Neural progenitor cell (in vitro differentiated cells): ENCODE measurements at regions not wholly inside any gene's neighbourhood (a gene's known extent, or its start where the extent isn't known, plus 50 kb on each side); places are given as distances from the start of the nearest gene placed in this dataset.

Experiments
- DNase-seq: peaks from one replicate; pipeline ENCODE4 v3.0.0-alpha.2; 2016; ENCODE audit warnings: low spot score
- H2AFZ ChIP-seq: fragments of 200-600 bp; sonication (generic); replicated peaks from 2 replicates; pipeline ENCODE4 v1.6.1; 2016; ENCODE audit warnings: antibody characterized with exemption
- H3F3A ChIP-seq: fragments of 200-600 bp; sonication (generic); 2 replicates; pipeline ENCODE4 v1.6.1; 2016; ENCODE audit warnings: antibody characterized with exemption, low read depth
- H3K27ac ChIP-seq: fragments of 200-600 bp; sonication (generic); 2 replicates; pipeline ENCODE4 v1.5.1; 2016; ENCODE audit warnings: mild to moderate bottlenecking
- H3K27me3 ChIP-seq: fragments of 200-600 bp; sonication (generic); 2 replicates; pipeline ENCODE4 v1.6.1; 2016; ENCODE audit warnings: mild to moderate bottlenecking, moderate library complexity
- H3K36me3 ChIP-seq: fragments of 200-600 bp; sonication (generic); 2 replicates; pipeline ENCODE4 v1.5.1; 2016
- H3K4me1 ChIP-seq: fragments of 200-600 bp; sonication (generic); 2 replicates; pipeline ENCODE4 v1.6.1; 2016; ENCODE audit warnings: mixed run types
- H3K4me2 ChIP-seq: fragments of 200-600 bp; sonication (generic); 2 replicates; pipeline ENCODE4 v1.6.1; 2016
- H3K4me3 ChIP-seq: fragments of 200-600 bp; sonication (generic); 2 replicates; pipeline ENCODE4 v1.5.1; 2016
- H3K79me2 ChIP-seq: fragments of 200-600 bp; sonication (generic); 2 replicates; pipeline ENCODE4 v1.6.1; 2016; ENCODE audit warnings: low read depth
- H3K9ac ChIP-seq: fragments of 200-600 bp; sonication (generic); 2 replicates; pipeline ENCODE4 v1.6.1; 2016
- H3K9me3 ChIP-seq: fragments of 200-600 bp; sonication (generic); 2 replicates; pipeline ENCODE4 v1.5.1; 2016; ENCODE audit warnings: low read depth
- H4K20me1 ChIP-seq: fragments of 200-600 bp; sonication (generic); 2 replicates; pipeline ENCODE4 v1.6.1; 2016; ENCODE audit warnings: low read depth
- H3K27ac Mint-ChIP-seq: 3 replicates; pipeline ENCODE4 v1.8.0; 2021; ENCODE audit warnings: mixed read lengths
- H3K27me3 Mint-ChIP-seq: 2 replicates; pipeline ENCODE4 v1.8.0; 2022; ENCODE audit warnings: low read depth, mild to moderate bottlenecking, inconsistent platforms, moderate library complexity, mixed read lengths; ENCODE audit not compliant: insufficient read depth
- H3K36me3 Mint-ChIP-seq: 3 replicates; pipeline ENCODE4 v1.8.0; 2021; ENCODE audit warnings: mixed read lengths
- H3K4me1 Mint-ChIP-seq: 3 replicates; pipeline ENCODE4 v1.8.0; 2021; ENCODE audit warnings: mixed read lengths
- H3K4me3 Mint-ChIP-seq: 3 replicates; pipeline ENCODE4 v1.8.0; 2021; ENCODE audit warnings: mild to moderate bottlenecking, moderate library complexity, mixed read lengths
- H3K9me3 Mint-ChIP-seq: 3 replicates; pipeline ENCODE4 v1.8.0; 2020; ENCODE audit warnings: mixed read lengths
- EZH2 ChIP-seq: fragments of 200-600 bp; sonication (generic); IDR thresholded peaks from 2 replicates; pipeline ENCODE4 v1.6.1; 2017; ENCODE audit warnings: antibody characterized with exemption, mild to moderate bottlenecking, moderate library complexity
- EZH2phosphoT487 ChIP-seq: fragments of 200-600 bp; sonication (generic); IDR thresholded peaks from 2 replicates; pipeline ENCODE4 v1.6.1; 2017; ENCODE audit warnings: antibody characterized with exemption
- TF ChIP-seq, protein P1 (sequence below): fragments of 200-600 bp; sonication (generic); IDR thresholded peaks from 2 replicates; pipeline ENCODE4 v1.5.1; 2017; ENCODE audit warnings: antibody characterized with exemption, mild to moderate bottlenecking

DNA sequence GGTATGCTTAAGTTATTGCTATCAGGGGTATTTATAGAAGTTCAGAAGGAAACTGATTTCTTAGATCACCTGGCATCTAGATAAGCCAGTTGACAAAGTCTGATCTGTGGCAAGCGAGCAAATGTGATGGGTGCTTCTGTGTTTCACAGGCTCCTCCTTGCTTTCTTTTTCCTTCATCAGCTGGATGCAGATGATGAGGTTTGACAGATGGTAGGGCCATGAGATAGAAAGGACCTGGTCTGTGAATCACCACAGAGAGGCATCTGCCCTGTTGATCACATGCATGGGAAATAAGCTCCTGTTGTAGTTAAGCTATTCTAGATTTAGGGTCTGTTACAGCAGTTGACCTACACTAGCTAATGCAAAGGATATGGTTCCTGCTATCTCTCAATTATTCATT lies 372.0 kb downstream of the NEK10 start:
- Histone ChIP-seq H3K4me2 (no peak overlapping the region), H2AFZ (no peak overlapping the region), H3K79me2 (no peaks in the 10 kb centered on the region), H3K9ac (no peak overlapping the region), H3K36me3 (no peaks in the 10 kb centered on the region), H3K4me3 (no peak overlapping the region), H4K20me1 (no peaks in the 10 kb centered on the region), H3K27ac (no peak overlapping the region), H3K9me3 (no peaks in the 10 kb centered on the region), H3K4me1 (peaks cover 6% of the 10 kb centered on the region), H3K27me3 (no peaks in the 10 kb centered on the region), H3F3A (no peaks in the 10 kb centered on the region)
- Mint-ChIP-seq H3K36me3 (no peaks in the 10 kb centered on the region), H3K9me3 (peaks cover 16% of the 10 kb centered on the region), H3K4me3 (no peak overlapping the region), H3K4me1 (peaks cover 2% of the 10 kb centered on the region), H3K27me3 (no peaks in the 10 kb centered on the region), H3K27ac (no peak overlapping the region)
- TF ChIP-seq EZH2 (no peak), EZH2phosphoT487 (no peak)
- TF ChIP-seq, protein P1, sequence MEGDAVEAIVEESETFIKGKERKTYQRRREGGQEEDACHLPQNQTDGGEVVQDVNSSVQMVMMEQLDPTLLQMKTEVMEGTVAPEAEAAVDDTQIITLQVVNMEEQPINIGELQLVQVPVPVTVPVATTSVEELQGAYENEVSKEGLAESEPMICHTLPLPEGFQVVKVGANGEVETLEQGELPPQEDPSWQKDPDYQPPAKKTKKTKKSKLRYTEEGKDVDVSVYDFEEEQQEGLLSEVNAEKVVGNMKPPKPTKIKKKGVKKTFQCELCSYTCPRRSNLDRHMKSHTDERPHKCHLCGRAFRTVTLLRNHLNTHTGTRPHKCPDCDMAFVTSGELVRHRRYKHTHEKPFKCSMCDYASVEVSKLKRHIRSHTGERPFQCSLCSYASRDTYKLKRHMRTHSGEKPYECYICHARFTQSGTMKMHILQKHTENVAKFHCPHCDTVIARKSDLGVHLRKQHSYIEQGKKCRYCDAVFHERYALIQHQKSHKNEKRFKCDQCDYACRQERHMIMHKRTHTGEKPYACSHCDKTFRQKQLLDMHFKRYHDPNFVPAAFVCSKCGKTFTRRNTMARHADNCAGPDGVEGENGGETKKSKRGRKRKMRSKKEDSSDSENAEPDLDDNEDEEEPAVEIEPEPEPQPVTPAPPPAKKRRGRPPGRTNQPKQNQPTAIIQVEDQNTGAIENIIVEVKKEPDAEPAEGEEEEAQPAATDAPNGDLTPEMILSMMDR = no peak
- DNase-seq = no peak

DNA sequence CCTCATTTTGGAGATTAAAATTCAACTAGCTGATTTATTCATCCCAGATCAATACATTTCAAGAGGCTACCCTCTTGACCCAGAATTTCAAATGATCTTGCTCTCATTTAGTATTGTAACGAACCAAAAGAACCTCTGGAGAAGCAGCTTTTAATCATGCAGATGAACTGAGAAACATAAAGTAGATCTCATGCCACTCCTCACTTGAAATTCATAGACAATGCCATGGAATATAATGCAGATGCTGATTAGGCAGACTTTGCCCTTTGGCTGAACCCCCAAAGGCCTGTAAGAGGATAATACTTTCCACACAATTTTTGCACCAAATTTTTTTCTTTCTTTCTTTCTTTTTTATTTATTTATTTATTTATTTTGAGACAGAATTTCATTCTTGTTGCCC lies 358.3 kb downstream of the NEK10 start:
- Histone ChIP-seq H3K36me3 (no peaks in the 10 kb centered on the region), H3K9me3 (no peaks in the 10 kb centered on the region), H3K27ac (no peak overlapping the region), H4K20me1 (no peaks in the 10 kb centered on the region), H3F3A (no peaks in the 10 kb centered on the region), H3K4me1 (no peaks in the 10 kb centered on the region), H3K27me3 (no peaks in the 10 kb centered on the region), H3K79me2 (no peaks in the 10 kb centered on the region), H3K4me3 (no peak overlapping the region), H2AFZ (no peak overlapping the region), H3K9ac (no peak overlapping the region), H3K4me2 (no peak overlapping the region)
- H3K4me1 Mint-ChIP-seq = no peaks in the 10 kb centered on the region
- peaks cover 2% of the 10 kb centered on the region for H3K27me3 Mint-ChIP-seq
- no peaks in the 10 kb centered on the region for H3K36me3 Mint-ChIP-seq
- H3K4me3 Mint-ChIP-seq = no peak overlapping the region
- TF ChIP-seq, protein P1 = no peak
- no peak for TF ChIP-seq EZH2
- DNase-seq = no peak
- H3K27ac Mint-ChIP-seq = no peak overlapping the region
- peaks cover 2% of the 10 kb centered on the region for H3K9me3 Mint-ChIP-seq

DNA sequence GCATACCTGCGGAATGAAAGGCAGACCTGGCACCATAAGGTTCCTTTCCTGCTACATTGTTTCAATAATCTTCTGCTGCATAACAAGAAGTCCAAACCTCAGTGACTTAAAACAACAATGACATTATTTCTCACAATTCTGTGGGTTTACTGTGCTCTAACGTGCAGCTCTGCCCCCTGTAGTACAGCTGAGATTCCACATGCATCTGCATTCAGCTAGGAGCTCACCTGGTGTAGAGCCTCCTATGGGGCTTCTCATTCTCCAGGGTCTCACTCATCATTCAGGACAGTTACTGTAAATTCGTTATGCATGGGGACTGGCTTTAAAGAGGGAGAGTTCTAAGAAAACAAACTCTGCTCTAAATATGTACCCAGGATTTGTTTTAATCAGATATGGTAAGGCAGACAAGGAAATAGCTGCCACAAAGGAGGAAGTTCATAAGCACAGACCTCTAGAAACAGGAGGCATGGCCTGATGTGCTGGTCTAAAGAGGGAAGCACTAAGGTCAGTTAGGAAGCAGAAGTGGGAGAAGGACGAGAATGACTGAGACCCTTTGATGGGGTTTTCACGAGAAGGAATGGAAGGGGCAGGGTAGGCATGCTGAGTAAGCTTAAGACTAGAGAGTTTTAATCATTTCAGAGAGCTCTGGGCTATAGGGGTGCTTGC lies 347.0 kb downstream of the NEK10 start:
- H3K9me3 Mint-ChIP-seq = peaks cover 6% of the 10 kb centered on the region
- no peak overlapping the region for H3K27ac ChIP-seq
- H4K20me1 ChIP-seq = no peaks in the 10 kb centered on the region
- no peak overlapping the region for H3K9ac ChIP-seq
- peak; percentile 37 for DNase-seq
- H3K27me3 ChIP-seq = no peaks in the 10 kb centered on the region
- no peak overlapping the region for H3K4me2 ChIP-seq
- no peaks in the 10 kb centered on the region for H3K9me3 ChIP-seq
- no peak overlapping the region for H3K4me3 Mint-ChIP-seq
- no peak overlapping the region for H3K4me3 ChIP-seq
- no peak overlapping the region for H3K27ac Mint-ChIP-seq
- H3K4me1 Mint-ChIP-seq = peaks cover 15% of the 10 kb centered on the region
- H3K79me2 ChIP-seq = no peaks in the 10 kb centered on the region
- peaks cover 10% of the 10 kb centered on the region for H3K4me1 ChIP-seq
- TF ChIP-seq EZH2 = no peak
- TF ChIP-seq, protein P1 = peak; percentile 51
- no peak for TF ChIP-seq EZH2phosphoT487
- H3K36me3 Mint-ChIP-seq = no peaks in the 10 kb centered on the region
- H3K36me3 ChIP-seq = no peaks in the 10 kb centered on the region
- H3F3A ChIP-seq = no peaks in the 10 kb centered on the region
- H2AFZ ChIP-seq = no peak overlapping the region
- H3K27me3 Mint-ChIP-seq = peaks cover 2% of the 10 kb centered on the region
